ENCODE measurements at regions not wholly inside any gene's neighbourhood (a gene's known extent, or its start where the extent isn't known, plus 50 kb on each side); places are given as distances from the start of the nearest gene placed in this dataset.

GRCh38 chr10:63012623-63013022 lies 120.5 kb upstream of the NRBF2 start:
- TF ChIP-seq POLR2A (IDR thresholded peaks at IDR 0.05), result no peak
- TF ChIP-seq, protein P1, sequence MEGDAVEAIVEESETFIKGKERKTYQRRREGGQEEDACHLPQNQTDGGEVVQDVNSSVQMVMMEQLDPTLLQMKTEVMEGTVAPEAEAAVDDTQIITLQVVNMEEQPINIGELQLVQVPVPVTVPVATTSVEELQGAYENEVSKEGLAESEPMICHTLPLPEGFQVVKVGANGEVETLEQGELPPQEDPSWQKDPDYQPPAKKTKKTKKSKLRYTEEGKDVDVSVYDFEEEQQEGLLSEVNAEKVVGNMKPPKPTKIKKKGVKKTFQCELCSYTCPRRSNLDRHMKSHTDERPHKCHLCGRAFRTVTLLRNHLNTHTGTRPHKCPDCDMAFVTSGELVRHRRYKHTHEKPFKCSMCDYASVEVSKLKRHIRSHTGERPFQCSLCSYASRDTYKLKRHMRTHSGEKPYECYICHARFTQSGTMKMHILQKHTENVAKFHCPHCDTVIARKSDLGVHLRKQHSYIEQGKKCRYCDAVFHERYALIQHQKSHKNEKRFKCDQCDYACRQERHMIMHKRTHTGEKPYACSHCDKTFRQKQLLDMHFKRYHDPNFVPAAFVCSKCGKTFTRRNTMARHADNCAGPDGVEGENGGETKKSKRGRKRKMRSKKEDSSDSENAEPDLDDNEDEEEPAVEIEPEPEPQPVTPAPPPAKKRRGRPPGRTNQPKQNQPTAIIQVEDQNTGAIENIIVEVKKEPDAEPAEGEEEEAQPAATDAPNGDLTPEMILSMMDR (IDR thresholded peaks at IDR 0.05), result no peak

All from adrenal gland (tissue), 5 donors.